ENCODE measurements at regions not wholly inside any gene's neighbourhood (a gene's known extent, or its start where the extent isn't known, plus 50 kb on each side); places are given as distances from the start of the nearest gene placed in this dataset.
A peak's percentile ranks its signal among the peaks of the same experiment; 100 is the strongest.

DNA sequence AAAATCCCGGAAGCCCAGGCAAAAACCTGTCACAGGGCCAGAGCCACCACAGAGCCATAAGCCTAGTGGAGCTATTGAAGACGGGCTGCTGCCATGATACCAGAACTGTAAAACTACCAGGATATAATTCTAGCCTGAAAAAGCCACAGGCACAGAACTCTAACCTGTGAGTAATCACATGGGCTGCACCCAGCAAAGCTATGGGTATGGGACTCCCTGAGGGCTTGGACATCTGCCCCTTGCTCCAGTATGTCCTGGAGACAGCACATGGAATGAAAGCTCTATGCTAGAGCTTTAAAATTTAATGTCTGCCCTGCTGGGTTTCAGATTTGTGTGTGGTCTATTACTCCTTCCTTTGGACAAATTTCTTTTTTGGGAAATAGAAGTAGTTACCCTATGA lies 2183.6 kb upstream of the CELF4 start:
- DNase-seq (ENCODE audit: low spot score) = no peak

DNA sequence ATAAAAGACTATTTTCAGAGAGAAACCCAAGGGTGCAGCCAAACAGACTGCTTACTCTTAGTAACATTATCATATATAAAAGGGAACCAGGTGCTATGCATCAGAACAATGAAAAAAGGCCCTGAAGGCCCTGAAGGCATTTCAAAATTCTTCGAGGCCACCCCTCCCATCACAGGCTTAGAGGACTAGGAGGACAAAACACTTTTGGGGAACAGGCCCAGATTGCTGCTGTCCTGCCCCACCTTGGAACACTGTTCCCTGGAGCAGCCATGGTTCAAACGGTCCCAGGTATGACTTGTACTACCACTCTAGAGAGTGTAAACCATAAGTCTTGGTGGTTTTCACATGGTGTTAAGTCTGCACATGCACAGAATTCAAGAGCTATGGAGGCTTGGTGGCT lies 2183.1 kb upstream of the CELF4 start:
- DNase-seq (ENCODE audit: low spot score) = no peak

DNA sequence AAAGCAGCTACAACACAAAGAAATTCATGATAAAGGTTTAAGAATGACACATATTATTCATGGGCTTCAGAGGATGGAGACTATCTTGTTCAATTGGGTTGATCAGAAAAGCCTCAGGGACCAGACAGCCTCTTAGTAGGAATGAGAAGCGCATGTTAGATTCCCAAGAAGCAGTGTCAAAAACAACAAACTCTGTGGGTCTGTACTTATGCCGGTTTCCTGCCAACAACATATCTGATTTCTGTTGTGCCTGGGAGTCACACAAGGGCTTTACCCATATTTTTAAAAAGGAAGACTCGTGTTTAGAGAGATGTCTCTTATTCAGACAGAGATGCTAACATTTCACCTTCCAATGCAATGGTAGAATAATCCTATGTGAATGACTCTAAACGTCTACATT lies 2180.6 kb upstream of the CELF4 start:
- DNase-seq (ENCODE audit: low spot score) = no peak

DNA sequence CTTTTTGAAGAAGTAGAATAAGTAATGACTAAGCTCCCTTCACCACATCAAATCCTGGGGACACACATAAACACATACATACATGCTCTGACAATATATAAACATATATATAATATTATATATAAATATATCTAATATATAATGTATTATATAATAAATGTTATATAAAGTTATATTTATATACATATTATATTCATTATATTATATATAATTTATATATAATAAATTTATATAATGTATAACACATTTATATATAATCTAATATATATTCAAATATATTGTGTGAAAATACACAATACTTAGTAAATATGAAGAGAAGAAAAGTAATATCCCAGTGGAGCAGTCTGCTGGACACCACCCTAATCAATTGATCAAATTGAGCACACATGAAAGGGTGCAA lies 2177.9 kb upstream of the CELF4 start:
- DNase-seq (ENCODE audit: low spot score) = no peak

DNA sequence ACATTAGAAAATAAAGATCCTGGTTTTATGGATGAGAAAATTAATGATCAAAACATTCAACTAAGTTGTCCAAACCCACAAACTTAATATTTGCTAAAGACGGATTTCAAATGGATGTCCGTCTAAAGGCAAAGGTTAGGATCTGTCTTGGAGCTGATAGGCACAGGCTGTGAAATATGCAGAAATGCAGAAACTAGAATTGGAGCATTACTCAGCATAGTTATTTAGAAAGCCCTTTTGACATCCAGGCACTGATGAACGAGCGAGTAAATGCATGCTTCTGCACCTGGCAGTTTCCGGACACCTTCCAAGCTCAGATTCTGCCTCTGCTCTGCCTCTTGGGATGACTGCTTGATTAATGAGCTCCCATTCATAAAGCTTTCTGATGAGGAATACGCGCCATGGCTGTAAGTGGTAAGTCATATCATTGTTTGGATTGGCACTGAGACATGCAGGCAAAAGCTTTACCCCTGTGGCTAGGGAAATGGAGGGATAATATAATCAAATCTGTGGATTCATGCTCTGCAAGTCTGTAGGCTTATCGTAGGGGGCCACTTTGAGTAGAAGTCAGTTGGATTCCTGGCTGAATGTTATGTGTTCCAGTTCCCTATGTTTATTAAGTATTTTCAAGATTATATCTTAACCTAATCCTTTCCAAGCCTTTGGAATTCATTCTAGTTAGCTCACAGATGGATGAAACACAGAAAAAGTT lies 2176.3 kb upstream of the CELF4 start:
- DNase-seq (ENCODE audit: low spot score) = peak; percentile 85

DNA sequence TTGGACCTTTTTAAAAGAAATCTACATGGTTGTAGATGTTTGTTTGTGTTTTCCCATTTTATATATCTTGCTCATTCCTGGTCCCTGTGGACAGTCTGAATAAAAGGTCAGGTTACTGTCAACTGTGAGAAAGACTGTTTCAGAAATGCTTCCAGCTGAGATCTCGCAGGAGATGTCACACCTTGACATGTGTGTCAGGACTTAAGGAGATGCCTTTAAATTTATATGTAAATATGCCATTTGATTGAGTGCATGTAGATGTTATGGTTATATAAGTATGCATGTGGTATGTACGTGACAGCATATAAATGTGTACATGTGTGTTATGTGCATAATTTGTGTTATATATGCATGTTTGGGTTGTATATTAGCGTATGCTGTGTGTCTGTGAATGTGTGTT lies 2172.3 kb upstream of the CELF4 start:
- DNase-seq (ENCODE audit: low spot score) = no peak

DNA sequence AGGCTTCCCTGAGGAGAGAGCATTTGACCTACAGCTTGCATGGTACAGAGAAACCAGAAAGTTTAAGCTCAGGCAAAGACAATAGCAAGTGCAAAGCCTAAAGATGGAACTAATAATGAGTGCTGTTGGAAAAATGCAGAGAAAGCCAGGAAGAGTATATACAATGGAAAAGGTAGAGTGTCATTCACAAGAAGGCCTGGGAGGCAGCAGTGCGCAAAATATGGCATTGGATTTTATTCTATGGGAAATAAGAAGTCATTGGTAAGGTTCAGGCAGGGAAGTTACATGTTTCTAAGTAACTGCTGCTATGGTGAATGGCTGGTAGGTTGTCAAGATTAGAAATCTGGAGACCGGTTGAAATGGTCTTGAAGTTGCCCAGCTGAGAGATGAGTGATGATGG lies 2167.3 kb upstream of the CELF4 start:
- DNase-seq (ENCODE audit: low spot score) = no peak

DNA sequence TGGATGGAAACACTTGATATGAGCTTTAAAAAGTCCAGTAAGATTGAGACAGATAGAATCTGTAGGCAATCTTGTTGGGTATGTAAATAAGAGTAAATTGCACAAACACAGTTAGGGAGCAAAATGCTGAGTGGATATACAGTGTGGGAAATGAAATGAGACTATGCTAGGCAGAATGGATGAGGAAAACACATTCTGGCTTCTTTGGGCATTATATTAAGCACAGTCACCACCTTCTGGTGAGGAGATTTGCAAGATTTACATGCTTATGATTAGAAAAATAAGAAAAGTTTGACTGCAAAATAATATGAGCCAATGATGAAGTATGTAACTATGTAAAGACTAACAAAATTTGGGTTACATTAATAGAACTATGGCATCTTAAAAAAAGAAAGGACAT lies 2165.0 kb upstream of the CELF4 start:
- no peak for DNase-seq (ENCODE audit: low spot score)

DNA sequence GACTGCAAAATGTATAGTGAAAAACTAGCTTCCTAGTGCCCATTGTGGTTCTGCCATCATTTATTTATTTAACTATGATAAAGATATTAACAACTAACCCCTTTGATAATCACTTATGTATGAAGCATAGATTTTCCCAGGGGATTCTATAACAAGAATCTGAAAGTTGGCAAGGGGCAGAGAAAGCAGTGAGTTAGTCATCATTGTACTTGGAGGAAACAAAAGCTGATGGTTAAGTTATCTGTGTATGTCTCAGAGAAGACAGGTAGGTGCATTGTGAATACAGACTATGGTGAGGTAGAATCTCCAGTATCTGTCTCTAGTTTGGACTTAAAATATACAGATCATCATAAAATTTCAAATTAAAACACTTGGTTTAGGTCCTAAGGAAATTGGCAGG lies 2159.1 kb upstream of the CELF4 start:
- no peak for DNase-seq (ENCODE audit: low spot score)

DNA sequence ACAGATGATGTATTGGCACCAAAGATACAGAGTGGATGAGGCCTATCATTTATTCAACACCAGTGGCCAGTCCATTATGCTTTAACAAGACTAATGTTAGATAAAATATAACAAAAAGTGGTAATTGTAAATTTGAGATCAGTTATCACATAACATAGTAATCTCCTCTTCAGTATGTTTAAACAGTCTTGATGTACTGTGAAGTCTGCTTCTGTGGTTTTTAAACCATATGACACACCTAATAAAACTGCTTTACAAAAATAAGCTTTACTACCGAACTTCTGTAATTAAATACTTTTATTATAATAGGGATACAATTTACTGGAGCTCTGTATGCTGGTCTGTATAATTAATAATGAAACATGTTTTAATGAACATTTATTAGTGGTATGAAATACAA lies 2156.1 kb upstream of the CELF4 start:
- no peak for DNase-seq (ENCODE audit: low spot score)

DNA sequence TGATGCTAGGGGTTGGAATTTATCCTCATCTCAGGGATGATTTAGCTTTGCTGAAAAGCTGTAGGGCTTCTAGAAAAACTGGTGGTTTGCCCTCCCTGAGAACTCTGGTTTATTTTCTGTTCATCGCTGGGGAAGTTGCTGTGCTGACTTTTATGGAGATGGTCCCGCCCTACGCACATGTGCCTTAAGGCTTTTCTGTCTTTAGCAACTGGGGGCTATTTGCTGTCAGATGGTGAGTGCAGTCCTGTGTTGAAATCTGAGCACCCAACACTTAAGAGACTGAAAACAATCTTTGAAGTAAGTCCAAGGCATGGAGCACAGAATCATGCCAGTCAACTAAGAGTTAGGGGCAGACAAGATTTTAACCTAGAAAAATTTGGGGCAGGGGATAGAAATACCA lies 2148.4 kb upstream of the CELF4 start:
- no peak for DNase-seq (ENCODE audit: low spot score)

DNA sequence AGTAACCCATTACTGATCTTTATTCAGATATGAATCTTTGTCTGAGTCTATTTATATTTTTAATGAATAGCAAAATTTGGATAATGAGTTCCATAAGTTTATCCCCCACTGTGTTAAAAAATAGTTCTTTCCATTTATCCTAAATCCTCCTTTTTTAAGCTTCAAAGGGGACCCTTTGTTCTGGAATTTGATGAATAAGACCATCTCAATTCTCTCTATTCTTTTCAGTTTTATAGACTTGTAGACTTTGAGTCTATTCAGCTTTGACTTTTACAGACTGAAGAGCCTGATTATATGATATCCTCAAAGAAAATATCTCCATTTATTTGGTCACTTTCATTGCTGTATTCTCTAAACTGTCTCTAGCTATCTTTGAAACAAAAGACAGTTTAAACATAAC lies 2146.1 kb upstream of the CELF4 start:
- no peak for DNase-seq (ENCODE audit: low spot score)

DNA sequence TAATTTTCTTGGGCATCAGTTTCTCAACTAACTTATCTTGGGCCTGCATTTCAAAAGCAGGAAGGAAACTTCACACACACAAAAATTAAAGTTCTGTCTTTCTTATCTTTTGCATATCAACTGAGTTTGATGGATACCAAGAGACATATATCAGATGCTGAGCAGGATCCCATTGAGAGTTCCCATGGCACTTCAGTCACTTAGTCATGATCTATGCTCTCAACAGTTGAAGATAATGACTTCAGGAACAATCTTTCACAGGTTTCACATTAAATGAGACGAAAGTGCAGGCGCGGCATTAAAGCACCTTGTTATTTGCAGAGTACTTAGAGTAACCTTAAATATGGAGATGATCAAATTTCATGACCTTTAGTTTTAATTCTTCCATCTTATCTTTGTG lies 2139.8 kb upstream of the CELF4 start:
- DNase-seq (ENCODE audit: low spot score) = no peak

DNA sequence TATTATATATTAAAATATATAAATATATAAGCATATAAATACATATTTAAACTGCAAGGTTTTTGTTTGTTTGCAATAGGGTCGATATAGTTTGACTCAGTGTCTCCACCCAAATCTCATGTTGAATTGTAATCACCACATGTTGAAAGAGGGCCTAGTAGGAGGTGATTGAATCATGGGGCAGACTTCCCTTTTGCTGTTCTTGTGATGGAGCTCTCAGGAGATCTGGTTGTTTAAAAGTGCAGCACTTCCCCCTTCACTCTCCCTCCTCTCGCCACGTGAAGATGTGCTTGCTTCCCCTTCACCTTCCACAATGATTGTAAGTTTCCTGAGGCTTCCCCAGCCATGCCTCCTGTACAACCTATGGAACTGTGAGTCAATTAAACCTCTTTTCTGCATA lies 2137.3 kb upstream of the CELF4 start:
- no peak for DNase-seq (ENCODE audit: low spot score)

DNA sequence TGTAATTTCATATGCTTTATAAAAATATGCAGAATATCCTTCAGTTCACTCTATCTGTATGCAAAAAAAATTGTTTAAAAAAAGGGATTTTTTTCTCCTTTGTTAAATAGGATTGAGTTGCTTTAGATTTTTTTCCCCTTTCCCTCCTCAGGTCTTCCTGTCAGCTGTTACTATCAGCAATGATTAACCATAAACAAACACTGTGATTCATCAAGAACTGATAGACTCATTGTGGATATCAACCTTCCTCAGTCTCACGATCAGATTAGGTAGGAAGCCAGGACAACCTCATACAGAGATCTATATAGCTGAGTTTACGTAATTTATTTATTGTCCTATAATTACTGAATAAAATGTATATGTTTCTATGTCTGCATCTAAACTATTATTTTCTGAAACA lies 2136.2 kb upstream of the CELF4 start:
- DNase-seq (ENCODE audit: low spot score) = no peak

DNA sequence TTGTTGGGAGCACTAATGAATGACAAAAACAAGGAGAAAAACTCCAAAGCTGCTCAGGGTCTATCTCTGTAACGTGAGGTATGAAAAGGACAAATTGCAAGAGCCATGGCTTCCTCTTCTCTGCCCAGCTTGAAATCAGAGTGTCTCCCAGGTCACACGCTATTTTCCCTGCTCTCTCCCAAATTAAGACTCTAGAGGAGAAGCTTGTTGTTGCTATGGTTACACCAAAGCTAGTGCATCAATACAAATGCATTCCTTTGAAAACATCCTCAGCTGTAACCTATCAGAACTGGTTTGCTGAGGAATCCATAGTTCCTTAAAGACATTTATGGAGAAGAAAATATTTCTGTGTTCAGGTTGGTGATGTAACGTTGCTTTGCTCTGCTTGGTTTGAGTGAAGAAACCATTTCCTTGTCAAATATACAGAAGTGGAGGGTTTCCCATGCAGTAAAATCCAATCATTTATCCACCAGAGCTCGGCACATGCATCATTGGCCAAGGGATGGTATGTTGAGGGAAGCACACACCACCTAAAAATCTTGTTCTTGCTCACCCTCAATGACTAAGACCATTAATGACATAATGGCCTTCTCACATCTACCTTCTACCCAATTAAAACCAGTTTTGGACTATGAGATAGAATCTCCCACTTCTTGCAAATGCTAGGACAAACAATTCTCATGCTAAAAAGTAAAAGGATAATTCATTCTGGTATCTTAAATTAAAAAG lies 2135.6 kb upstream of the CELF4 start:
- no peak for DNase-seq (ENCODE audit: low spot score)

DNA sequence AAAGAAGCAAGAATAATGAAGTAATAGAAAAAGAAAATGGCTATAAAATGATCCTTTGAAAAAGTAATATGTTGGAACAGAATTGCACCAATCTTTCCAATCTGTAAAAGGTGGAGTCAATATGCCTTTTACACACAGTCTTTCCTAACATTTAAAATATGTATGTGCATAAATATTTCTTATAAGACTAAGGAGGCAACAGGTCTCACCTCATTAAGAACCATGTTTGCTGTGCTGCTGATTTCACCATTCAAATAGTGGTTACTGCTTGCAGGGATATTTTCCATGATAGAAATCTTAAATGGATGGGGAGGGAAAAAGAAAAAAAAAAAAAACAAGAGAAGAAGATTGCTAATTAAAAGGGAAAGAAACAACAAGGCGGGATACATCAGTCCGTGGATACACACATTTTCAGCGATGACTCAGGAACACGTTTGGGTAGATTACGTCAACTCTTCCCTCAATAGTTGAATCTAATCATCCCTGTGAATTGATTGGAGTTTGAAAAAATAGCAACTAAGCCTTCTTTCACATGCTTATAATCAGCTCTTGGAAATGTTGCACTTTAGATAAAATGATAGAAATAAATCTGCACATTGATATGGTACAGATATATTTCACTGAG lies 2133.9 kb upstream of the CELF4 start:
- DNase-seq (ENCODE audit: low spot score) = no peak

DNA sequence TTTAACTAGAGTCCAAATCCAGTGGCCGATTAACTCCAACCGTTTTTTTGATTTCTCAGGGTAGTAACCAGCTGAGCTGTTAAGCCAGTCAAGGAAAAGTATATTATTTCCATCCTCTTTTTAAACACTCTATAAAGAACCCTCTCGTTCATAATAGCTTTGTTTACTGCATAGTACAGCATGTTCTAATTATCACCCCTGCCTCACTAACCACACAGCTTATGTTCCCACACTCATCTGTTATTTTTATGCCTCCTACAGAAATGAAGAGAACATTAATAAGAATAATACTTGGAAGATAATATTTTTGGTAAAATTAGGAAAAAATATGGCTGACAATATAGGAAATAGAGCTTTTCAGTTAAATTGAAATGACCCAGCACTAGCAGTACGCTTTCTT lies 2132.8 kb upstream of the CELF4 start:
- DNase-seq (ENCODE audit: low spot score) = no peak

DNA sequence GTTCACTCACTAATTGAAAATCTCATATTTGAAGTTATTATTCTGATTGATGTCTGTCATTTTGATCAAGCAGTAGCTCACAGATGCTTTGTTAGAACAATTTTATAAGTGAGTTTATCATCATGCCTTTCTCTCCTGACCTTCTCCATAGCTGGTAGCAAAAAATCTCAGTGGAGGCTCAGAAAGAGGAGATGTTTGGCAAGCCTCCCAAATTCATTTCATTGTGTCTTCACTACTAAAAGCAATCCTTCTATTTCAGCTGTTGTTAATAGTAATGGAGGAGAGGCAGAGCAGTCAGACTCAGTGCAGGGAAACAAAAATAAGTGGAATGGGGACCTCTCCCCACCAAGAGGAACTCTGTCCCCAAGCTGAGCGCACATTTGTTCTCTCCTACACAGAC lies 2127.8 kb upstream of the CELF4 start:
- no peak for DNase-seq (ENCODE audit: low spot score)

DNA sequence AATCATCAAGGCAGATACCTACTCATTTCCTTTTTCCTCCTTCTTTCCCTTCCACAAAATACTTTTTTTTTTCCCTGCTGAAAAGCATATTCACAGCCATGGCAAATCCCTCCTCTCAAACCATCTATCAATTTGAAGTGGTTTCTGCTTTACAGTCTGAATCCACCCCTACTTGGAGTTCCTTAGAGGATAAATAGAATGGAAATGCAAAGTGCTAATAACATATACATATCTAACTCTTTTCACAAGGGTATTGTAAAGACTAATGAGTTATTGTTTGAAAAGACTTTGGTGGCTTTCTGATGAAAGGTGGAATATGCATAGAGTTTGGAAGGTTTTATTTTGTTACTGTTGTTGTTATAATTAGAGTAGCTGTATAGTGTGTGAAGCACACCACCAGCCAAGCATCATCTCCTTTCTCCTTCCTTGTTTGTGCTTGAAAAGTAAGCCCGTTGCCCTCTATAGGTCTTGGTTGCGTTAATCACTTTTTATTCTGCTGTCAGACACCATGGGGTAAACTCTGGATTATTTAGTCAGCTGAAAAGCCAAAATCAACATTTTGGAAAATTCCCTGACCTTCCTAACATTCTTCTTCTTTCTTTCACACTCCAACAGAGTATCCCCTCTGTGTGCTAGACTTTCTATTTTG lies 2126.9 kb upstream of the CELF4 start:
- DNase-seq (ENCODE audit: low spot score) = no peak

DNA sequence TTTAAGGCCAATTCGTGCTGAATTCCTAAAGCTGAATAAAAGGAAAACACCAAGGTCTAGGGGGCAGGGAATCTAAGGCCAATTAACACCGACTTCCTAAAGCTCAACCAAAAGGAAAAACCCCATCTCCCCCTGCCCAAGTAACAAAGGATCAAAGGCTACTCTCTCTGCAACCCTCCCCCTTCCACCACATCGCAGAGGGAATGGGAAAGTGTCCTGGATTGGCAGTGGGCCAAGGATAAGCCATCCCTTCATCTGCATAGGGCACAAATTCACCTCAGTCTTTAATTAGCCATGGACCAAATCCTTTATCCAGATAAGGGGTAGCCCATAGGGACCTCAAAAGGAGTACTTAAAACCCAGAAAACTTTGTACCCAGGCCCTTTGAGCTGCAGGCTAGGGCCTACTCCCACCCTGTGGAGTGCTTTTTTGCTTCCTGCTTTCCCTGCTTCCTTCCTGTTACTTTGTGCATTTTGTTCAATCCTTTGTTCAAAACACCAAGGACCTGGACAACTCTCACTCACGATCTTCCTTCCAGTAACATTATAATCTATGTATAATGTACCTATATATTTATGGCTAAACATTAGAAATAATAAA lies 2119.8 kb upstream of the CELF4 start:
- no peak for DNase-seq (ENCODE audit: low spot score)

DNA sequence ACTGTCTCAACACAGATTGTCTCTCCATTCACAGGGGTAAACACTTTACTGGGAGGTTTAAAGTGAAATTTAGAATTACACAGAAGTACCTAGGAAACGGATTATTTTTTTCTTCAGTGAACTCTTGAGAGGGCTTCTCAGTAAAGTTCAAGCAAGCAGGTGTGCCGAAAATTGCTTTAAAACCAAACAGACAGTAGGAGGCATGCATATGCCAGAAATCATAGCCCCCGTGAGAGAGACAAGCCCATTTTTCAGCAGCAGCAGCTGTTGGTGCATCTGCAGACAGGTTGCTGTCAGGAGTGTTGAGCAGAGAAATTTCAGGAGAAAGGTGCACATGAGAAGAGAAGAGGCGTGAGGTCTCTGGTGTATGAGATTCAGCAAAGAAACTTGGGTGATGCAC lies 2115.5 kb upstream of the CELF4 start:
- DNase-seq (ENCODE audit: low spot score) = no peak

Measured in H4 (cell line).